GM19324 (cell line): ENCODE measurements at regions not wholly inside any gene's neighbourhood (a gene's known extent, or its start where the extent isn't known, plus 50 kb on each side); places are given as distances from the start of the nearest gene placed in this dataset.

Source experiments
- ATAC-seq: cut with Tn5 transposase; IDR thresholded peaks from one replicate; pipeline ENCODE4 v1.9.1; 2021; ENCODE audit warnings: mild to moderate bottlenecking, moderate library complexity; ENCODE audit not compliant: unreplicated experiment, low FRiP score

DNA sequence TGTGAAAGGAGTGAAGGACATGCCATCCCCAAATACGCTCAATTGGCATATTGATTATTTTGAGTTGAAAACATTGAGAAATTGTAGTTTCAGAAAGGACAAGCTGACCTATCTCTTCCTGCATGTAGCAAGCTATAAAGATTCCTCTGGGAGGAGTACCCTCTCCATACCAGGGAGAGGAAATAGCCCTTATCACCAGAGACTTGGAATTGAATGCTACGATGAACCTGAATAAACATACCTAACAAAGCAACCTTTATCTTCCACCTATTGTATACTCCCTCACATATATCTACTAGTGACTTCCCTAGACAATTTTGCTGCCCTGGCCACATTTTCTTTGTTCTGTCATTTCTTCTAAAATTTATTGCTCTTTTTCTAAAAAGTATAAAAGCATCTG is 150.2 kb upstream of the EEPD1 start:
- ATAC-seq: no peak

DNA sequence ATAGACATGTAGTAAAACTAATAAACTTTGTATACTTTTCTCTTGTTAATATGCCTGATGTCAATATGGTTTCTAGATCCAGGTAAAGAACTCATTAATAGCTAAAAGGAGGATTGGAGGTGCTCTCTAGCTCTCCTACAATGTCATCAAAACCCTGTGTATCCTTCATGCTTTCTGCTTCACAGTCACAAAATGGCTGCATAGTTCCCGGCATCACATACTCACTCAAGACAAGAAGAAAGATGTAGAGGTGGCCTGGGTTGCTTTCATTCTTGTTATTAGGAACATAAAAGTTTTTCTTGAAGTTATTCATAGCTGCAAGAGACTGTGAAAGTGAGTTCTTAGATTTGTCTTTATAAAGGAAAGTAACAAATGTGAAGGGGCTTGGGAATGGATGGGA is 149.7 kb upstream of the EEPD1 start:
- ATAC-seq: no peak

DNA sequence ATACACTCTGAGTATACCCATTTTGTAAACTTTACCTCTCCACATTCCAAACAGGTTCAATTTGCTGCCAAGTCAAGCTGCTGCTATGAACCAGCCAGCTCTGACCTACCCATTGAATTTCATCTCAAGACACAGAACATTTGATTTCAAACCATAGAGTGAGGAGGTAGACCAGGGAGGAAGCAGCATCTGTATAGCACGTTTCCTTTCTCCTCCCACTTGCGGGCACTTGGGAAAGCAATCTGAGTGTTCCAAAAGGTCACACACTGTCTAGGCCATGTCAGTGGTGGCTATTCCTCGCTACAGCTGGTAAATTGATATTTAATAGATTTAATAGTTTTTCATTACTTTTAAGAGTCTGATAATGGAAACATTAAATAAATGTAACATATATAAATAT is 147.8 kb upstream of the EEPD1 start:
- ATAC-seq: no peak

DNA sequence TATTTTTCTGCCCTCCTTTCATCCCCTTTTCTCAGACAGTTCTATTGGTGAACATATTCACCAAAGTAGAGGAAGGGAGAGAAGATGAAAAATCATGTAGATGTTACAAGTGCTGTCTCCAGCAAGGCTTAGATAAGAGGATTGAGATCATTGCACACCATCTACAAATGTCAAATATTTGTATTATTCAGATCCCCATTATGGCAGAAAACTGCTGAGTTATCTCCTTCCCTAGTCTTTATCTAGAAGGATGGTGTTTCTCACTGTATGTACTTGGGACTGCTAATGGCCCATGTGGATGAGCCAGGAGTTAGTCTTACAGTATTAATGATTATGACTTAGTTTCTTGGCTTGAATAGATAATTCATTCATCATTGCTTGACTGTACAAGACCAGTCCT is 147.2 kb upstream of the EEPD1 start:
- no peak for ATAC-seq

DNA sequence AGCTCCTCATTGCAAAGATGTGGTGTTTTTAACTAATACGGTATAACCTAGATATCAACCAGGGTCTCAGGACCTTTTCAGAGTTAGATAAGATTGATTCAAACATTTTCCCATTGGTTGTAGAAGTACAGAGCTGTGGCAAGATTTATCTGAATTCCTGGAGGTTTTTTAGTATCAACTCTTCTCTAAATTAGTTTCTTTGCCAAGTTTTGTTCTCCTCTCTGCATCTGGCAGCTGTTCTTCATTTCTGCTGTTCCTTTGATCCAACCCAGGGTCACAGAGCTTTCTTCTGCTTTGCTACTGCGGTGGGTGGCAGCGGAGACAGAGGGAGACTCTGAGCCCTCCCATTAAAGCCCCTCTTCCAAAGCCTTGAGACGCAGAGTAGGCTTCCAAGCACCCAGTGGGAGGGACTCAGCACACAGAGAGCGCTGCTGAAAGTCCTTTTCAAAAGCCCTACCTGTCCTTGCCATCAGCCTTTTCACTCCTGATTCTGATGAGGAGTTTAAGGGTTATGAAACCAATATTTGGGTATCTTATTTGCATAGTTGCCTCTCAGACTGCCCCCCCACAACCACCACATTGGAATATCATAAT is 146.3 kb upstream of the EEPD1 start:
- no peak for ATAC-seq

DNA sequence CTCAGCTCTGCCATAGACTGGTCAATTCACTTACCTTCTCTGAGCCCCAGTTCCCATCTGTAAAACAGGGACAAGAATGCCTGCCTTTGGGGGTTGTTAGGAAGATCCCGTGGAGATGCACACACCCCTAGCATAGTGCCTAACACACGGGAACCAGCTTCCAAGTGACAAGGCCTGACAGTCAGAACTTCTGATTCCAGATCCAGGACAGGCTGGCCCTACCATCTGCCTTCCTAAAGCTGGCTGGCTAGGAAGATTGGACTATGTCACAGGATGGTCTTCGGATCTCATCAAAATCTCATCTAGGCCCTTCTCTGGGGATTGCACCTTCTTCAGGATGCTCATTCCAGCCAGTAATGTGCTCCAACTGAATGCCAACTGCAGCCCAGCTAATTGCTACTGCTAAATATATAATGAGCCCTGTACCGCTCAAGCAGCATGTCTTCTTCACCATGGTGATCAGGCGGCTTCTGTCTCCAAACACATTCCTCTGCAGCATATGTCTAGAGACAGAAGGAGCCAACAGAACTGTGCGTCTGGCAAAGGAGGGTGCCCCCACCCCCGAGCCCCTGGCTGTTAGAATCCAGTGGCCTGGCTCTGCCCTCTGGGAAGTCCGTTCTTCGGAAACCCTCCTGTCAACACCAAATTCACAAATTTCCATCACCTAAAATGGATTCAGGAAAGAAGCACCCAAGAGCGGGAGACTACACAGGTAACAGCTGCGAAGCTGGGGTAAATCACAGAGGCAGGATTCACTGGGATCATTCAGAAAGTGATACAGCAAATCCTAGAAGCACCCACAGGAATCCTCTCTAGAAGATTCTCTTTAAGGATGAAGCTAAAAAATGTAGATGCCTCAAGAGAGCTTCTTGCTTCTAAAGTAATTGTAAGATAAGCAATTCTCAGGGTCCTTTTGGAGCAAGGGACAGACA is 142.1 kb upstream of the EEPD1 start:
- ATAC-seq: no peak

DNA sequence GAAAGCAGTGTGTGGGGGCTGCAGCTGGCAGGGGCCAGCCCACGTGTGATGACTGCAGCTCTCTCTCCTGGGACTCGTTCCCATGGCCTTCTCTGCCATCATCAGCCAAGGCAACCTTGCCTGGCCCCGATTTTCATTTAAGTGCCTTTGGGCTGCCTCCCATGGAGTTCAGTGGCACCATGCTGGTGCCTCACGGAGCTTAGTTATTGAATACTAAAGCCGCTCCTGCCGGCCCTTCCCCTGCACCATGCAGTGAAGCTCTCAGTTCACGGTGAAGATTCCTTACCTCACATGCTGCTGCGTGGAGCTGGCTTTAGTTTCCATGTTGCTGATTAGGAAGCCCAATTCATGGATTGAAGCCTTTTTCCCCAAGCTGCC is 141.5 kb upstream of the EEPD1 start:
- ATAC-seq: no peak

DNA sequence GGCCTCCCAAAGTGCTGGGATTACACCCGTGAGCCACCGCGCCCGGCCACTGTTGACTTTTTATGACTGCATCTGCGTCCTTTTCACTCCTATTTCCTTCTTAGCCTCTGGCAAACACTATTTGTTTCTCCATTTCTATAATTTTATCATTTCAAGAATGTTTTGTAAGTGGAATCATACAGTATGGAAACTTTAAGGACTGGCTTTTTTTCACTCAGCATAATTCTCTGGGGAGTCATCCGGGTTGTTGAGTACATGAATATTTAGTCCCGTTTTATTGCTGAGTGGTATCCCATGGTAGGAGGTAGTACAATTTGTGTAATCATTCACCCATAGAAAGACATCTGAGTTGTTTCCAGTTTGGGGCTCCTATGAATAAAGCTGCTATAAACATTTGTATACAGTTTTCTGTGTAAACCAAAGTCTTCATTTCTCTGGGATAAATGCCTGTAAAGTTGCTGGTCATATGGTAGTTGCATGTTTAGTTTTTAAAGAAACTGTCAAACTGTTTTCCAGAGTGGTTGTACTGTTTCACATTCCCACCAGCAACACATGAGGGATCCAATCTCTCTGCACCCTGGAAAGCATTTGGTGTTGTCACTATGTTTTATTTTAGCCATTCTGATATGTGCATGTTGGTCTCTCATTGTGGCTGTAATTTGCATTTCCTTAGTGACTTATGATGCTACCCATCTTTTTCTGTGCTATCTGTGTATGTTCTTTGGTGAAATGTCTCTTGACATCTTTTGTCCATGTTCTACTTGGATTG is 139.6 kb upstream of the EEPD1 start:
- no peak for ATAC-seq

DNA sequence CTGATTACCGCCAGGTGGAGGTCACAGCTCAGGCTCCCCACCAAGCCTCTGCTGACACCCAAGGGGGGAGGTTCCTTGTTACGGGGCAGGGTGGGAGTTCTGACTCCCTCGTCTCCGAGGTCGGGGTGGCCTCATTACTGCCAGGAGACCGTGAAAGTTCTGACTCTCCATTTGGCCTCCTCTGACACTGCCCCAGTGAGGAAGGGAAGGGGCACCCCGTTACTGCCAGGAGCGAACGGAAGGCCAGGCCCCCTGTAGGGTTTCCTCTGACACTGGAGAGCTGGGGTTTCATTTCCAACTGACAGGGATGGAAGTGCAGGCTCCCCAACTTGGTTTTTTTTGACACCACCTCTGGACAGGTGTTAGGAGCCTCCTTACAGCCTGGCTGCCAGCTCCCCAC is 138.1 kb upstream of the EEPD1 start:
- ATAC-seq: no peak

DNA sequence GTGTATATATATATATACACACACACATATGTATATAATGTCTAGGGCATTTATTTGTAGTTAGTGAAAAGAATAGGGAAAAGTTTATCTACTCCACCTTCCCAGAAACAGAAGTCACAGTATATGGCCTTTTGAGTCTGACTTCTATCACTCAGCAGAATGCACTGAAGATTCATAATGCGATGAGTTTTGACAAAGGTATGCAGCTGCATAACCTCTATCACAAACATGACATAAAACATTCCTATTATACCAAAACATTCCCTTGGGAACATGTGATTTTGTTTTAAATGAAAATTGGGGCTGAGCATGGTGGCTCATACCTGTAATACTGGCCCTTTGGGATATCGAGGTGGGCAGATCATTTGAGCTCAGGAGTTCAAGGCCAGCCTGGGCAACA is 137.3 kb upstream of the EEPD1 start:
- no peak for ATAC-seq

DNA sequence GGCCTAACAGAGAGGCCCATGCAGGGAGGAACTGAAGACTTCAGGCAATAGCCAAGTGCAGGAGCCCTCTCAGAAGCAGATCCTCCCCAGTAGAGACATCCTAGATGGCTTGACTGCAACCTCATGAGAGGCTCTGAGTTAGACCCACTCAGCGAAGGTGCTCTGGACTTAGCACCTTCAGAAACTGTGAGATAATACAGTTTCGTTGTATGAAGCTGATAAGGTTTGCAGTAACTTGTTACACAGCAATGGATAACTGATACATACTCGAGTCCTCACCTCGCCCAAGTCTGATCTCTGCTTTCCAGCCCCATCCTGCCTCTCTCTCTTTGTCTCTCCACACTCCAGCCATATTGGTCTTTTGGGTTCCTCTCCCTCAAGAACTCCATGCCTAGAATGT is 136.4 kb upstream of the EEPD1 start:
- ATAC-seq: no peak

DNA sequence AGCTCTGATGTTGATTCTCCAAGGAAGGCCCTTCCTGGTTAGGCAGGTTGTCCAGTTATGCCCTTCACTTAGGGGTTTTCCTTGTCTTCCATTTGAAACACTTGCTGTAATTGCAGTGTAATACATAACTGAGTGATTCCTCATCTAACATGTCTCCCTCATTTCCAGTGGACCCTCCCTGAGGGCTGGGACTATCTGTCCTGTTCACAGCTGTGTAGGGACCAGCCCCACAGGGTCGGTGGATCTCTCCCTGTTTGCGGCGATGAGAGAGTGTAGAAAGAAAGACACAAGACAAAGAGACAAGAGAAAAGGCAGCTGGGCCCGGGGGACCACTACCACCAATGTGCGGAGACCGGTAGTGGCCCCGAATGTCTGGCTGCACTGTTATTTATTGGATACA is 135.9 kb upstream of the EEPD1 start:
- ATAC-seq: no peak

DNA sequence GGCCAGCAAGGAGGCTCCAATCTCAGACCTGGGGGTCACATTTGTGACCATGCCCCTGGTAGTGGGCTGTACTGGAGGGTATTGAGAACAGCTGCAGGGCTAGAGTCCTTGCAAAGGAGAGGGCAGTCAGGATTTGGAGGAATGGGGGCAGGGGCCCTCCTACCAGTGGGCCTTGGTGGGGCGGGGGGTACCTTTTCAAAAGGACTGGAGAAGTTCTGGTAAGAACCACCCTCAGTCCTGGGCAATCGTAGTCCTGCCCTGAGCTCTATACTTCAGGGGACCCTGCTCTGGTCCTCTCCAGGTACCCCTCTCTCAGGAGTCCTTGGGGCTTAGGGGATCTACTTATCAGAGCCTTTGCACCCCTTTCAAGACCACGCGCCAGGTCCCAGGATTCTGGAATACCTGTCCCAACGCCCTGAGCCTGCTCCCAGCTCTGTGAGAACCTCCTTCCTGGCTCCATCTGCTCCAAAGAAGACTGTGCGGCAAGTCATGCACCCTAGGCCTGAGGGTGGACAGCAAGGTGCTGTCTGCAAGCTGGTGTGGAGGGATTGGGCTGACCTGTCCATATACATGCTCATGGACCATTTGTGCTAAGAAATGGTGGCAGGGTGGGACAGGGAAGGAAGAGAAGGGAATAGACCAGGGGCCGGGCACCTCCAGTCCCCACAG is 134.1 kb upstream of the EEPD1 start:
- no peak for ATAC-seq

DNA sequence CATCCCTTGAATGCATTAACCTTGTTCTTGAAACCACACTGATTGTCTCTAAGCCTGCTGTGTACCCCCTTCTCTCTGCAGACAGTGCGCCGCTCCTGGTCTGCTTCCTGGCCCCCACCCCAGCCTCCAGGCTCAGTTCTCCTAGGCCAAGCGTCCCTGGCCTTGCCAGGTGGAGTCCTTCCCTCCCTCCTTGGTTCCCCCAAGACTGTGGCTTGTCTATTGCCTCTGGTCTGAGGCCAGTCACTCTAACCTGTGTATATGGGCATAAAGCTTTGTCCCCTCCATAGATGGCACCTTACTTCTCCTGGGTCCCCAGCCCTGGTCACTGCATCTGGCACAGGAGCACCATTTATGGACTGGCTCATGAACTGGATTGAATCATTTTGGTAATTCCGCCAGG is 133.5 kb upstream of the EEPD1 start:
- no peak for ATAC-seq

DNA sequence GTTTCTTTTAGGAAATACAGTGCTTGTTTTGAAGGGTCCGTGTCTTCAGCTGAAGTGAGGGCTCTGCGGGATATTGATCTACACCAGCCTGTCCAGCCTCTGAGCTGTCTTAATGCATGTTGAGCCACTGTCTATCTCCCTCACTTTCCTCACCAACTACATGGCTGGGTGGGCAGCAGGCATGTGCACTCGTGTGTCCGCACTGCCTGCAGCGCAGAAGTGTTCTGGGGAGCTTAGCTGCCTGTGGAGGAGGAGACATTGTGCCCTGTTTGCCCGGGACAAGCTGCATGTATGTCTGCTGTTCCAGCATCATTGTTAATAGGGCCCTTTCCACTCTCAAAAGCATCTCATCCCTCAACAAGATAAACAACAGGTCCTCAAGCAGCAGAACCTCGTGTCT is 133.1 kb upstream of the EEPD1 start:
- no peak for ATAC-seq

DNA sequence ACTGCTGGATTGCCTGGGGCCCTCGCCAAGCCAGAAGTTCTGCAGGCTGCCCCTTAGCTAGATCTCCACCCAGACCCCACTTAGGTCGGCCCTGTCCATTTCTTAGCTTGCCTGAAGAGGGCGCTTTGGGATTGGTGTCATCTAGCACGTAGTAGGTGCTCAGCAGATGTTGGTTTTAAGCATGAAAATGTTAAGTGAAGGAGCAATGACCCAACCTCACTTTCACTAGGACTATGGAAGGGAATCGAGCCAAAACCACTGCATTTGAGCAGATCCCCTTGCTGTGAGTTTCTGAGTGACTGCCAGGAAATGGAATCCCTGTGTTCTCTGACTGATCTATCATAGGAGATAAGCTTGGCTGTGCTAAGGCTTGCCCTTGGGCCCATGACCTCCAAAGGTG is 131.7 kb upstream of the EEPD1 start:
- no peak for ATAC-seq

DNA sequence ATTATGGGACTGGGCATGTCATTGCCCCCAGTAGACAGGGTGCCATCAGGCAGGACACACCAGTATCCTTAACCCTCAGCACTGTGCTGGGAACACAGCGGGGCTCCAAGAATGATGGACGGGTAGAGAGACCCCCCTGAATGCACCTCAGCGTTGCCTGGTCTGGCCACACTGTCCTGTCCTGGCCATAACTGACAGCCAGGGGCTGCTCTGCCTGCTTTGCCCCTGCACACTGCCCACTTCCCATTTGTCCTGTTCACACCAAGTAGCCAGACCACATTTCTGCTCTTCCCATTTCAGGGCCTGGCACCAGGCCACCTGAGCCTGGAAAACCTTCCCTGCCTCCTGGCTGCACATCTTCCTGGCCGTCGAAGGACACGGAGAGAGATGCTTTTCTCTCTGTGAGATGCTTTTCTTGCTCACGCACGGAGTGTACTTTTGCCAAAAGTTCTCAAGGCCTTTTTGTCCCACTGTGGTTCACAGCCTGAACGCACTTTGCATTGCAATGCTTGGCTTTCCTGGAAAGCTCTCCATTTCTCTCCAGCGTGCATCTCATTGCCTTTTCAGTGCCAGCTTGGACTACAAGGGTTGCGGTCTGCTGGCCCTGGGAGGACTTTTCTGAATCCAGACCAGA is 131.0 kb upstream of the EEPD1 start:
- ATAC-seq: no peak

DNA sequence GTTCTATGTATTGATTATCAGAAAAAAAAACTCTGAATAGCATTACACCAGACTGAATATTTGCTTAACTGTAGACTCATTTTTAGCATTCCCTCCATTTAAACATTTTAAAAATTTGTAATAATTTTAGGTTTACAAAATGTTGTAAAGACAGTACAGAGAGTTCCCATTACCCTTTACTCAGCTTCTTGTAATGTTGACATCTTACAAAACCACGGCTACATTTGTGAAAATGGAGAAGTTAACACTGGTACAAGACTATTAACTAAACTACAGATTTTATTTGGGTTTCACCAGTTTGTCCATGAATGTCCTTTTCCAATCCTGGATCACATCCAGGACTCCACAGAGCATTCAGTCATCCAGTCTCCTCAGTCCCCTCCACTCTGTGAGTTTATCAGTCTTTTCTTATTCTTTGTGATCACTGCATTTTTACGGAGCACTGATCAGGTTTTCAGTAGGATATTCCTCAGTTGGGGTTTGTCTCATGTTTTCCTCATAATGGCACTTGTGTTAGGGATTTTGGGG is 130.0 kb upstream of the EEPD1 start:
- ATAC-seq: no peak

DNA sequence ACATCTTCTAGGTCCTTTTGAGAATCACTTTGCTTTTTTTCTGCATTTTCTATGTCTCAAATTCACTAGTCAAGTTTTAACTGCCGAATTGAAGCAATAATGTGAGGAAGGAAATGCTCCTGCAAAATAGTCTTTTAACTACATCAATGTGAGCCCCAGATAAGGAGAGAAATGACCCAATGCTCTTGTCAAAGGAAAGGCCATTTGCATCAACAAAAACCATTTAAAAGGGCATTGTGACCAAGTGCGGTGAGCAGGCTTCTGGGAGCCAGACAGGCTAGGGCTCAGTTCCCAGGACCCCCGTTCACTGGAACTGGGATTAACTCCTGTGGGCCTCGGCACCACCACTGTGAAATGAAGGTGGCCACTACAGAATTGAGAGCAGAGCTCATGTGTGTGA is 127.9 kb upstream of the EEPD1 start:
- ATAC-seq: no peak

DNA sequence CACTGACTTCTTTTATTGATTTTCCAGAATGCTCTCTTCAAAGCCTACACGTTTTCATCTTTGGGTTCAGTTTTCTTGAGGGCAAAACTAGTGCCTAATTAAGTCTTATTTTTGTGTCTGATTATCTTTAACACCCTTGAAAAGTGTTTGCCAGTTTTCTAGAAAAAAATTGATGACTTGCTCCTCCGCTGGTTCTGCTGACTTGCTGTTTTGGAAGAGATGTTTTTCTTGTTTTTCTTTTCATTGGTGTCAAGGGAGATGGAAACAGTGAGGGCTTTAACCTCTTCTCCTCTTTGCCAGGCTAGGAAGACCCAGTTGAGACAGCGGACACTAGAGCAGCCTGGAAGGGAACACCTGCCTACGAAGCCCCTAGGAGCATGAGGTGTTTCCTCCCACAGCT is 123.7 kb upstream of the EEPD1 start:
- no peak for ATAC-seq
